Neural crest cell (in vitro differentiated cells): ENCODE measurements at regions not wholly inside any gene's neighbourhood (a gene's known extent, or its start where the extent isn't known, plus 50 kb on each side); places are given as distances from the start of the nearest gene placed in this dataset.

Experiments used
- DNase-seq: peaks from one replicate; pipeline ENCODE4 v3.0.0; 2021; ENCODE audit warnings: low read depth, mixed read lengths, low spot score
- H3K27ac Mint-ChIP-seq: one replicate; pipeline ENCODE4 v1.8.0; 2021; ENCODE audit warnings: mild to moderate bottlenecking, mixed read lengths; ENCODE audit not compliant: unreplicated experiment
- H3K27me3 Mint-ChIP-seq: 2 replicates; pipeline ENCODE4 v1.8.0; 2021; ENCODE audit warnings: low read depth, mild to moderate bottlenecking, mixed read lengths
- H3K36me3 Mint-ChIP-seq: 2 replicates; pipeline ENCODE4 v1.8.0; 2021; ENCODE audit warnings: low read depth, mild to moderate bottlenecking, mixed read lengths
- H3K4me1 Mint-ChIP-seq: 2 replicates; pipeline ENCODE4 v1.8.0; 2021; ENCODE audit warnings: mixed read lengths
- H3K4me3 Mint-ChIP-seq: one replicate; pipeline ENCODE4 v1.8.0; 2021; ENCODE audit warnings: mild to moderate bottlenecking, mixed read lengths
- H3K9me3 Mint-ChIP-seq: 2 replicates; pipeline ENCODE4 v1.8.0; 2021; ENCODE audit warnings: mixed read lengths
- CTCF ChIP-seq: fragments of 200-600 bp; sonication (generic); conservative IDR thresholded peaks from 2 replicates; pipeline ENCODE4 v1.5.0; 2021; ENCODE audit warnings: antibody characterized with exemption, mild to moderate bottlenecking

- TF ChIP-seq CTCF = no peak
- DNase-seq = no peak
- H3K9me3 Mint-ChIP-seq = no peaks in the 10 kb centered on the region
- no peak overlapping the region for H3K4me3 Mint-ChIP-seq
- no peaks in the 10 kb centered on the region for H3K27me3 Mint-ChIP-seq
- no peaks in the 10 kb centered on the region for H3K36me3 Mint-ChIP-seq
- no peaks in the 10 kb centered on the region for H3K4me1 Mint-ChIP-seq
- no peak overlapping the region for H3K27ac Mint-ChIP-seq
These were observed 79.3 kb upstream of the LSAMP start for GRCh38 chr3:116524453-116525210.

- no peaks in the 10 kb centered on the region for H3K9me3 Mint-ChIP-seq
- TF ChIP-seq CTCF = no peak
- H3K4me3 Mint-ChIP-seq = no peak overlapping the region
- H3K27ac Mint-ChIP-seq = no peak overlapping the region
- no peaks in the 10 kb centered on the region for H3K4me1 Mint-ChIP-seq
- peaks cover 4% of the 10 kb centered on the region for H3K27me3 Mint-ChIP-seq
- H3K36me3 Mint-ChIP-seq = no peaks in the 10 kb centered on the region
- DNase-seq = no peak
These were observed 107.0 kb upstream of the LSAMP start for GRCh38 chr3:116552246-116552645.

- H3K9me3 Mint-ChIP-seq = no peaks in the 10 kb centered on the region
These were observed 108.1 kb upstream of the LSAMP start for GRCh38 chr3:116553355-116553754.

GRCh38 chr3:116561529-116561928 is 116.2 kb upstream of the LSAMP start:
- no peaks in the 10 kb centered on the region for H3K36me3 Mint-ChIP-seq
- TF ChIP-seq CTCF = no peak
- no peaks in the 10 kb centered on the region for H3K27me3 Mint-ChIP-seq
- no peak overlapping the region for H3K27ac Mint-ChIP-seq
- DNase-seq = no peak
- no peak overlapping the region for H3K4me3 Mint-ChIP-seq
- no peaks in the 10 kb centered on the region for H3K4me1 Mint-ChIP-seq
- no peaks in the 10 kb centered on the region for H3K9me3 Mint-ChIP-seq

More at GRCh38 chr3:116553355-116553754, 108.1 kb upstream of the LSAMP start:
- no peak overlapping the region for H3K27ac Mint-ChIP-seq
- H3K4me1 Mint-ChIP-seq = no peaks in the 10 kb centered on the region
- no peaks in the 10 kb centered on the region for H3K36me3 Mint-ChIP-seq
- H3K4me3 Mint-ChIP-seq = no peak overlapping the region
- TF ChIP-seq CTCF = no peak
- DNase-seq = no peak
- H3K27me3 Mint-ChIP-seq = peaks cover 2% of the 10 kb centered on the region

- Mint-ChIP-seq H3K4me1 (no peaks in the 10 kb centered on the region), H3K36me3 (no peaks in the 10 kb centered on the region), H3K4me3 (no peak overlapping the region), H3K9me3 (no peaks in the 10 kb centered on the region), H3K27me3 (no peaks in the 10 kb centered on the region), H3K27ac (no peak overlapping the region)
- no peak for TF ChIP-seq CTCF
- DNase-seq = no peak
These were observed 118.1 kb upstream of the LSAMP start for GRCh38 chr3:116563351-116563750.
